GM21360 (cell line): ENCODE measurements at regions not wholly inside any gene's neighbourhood (a gene's known extent, or its start where the extent isn't known, plus 50 kb on each side); places are given as distances from the start of the nearest gene placed in this dataset.

ENCODE experiments used
- ATAC-seq: cut with Tn5 transposase; IDR thresholded peaks from one replicate; pipeline ENCODE4 v1.9.1; 2021; ENCODE audit warnings: mild to moderate bottlenecking, moderate library complexity; ENCODE audit not compliant: unreplicated experiment

DNA sequence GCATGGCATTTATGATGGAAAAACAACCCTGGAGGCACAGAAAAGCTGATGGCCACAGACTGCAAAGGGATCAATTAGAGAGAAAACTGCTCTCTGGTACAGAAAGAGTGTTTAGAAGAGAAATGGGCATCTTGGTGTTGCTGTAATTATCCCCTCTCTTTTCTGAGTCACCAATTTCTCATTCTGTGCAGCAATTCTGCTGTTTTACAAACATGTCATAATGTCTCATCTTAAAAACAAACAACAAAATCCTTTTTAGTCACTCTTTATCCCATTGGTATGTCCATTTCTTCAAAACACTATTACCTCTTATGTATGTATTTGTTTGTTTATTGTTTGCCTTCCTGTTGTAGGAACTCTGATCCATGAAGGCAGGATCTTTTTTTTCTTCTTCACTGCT lies 73.9 kb upstream of the HK2 start:
- no peak for ATAC-seq

DNA sequence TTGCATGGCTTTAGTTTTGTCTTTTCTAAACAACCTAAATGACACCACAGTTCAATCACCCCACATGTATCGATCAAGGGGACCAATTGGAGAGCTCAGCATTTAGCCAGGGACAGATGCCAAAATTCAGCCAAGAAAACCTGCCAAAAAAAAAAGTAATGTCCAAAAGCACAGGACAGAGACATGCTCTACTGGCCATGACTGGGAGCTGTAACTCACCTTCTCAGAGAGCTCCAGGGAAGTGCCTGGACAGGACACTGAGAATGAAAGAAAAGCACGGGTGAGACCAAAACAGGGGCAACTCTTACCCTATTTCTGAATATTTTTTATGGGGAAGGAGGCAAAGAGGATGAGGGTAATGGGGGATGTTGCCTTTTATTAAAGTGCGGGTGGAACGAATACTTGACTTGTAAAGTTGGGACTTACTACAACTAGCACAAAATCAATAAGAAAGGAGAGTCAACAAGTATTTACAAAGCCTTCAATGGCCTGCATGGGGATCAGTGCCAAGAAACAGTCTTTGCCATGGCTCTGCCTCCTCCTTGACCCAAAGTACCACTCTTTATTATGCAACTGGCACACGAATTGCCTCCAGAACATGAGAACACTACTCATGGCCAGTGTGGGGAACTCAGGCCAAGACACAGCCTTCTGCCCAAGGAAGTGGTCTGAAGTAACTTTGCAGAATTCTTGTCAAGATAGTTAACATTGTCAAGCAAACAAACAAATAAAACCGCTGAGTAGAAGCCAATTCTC lies 72.9 kb upstream of the HK2 start:
- no peak for ATAC-seq

DNA sequence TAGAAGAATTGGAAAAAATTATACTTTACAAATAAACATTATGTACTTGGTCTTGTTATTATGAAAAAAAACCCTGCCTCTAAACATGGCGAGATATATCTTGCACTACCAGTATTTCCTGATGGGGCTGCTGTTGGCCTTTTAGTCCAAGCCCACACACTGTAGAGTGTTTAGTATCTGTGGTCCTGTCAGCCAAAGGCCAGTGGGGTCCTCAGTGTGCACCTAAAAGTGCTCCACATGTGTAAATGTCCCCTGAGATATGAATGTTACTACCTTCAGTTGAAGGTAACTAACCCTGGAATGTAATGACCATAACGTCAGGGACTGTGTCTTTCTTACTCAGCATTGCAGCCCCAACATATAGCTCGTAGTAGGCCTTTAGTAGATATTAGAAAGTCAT lies 71.1 kb upstream of the HK2 start:
- no peak for ATAC-seq

DNA sequence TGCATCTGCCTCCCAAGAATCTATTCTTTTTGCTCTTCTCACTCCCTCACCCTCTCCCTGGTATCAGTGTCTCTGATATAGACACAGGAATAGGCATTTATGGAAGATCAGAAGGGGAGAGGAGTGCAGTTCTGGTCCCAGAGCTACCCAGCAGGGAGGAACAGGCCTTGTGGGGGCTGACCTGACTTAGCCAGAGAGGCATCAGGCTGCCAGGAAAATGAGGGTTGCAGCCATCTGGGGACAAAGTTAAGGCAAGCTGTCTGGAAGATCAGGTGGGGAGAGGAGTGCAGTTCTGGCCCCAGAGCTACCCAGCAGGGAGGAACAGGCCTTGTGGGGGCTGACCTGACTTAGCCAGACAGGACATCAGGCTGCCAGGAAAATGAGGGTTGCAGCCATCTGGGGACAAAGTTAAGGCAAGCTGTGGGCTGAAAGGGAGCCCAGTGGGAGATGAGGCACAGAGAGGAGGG lies 69.9 kb upstream of the HK2 start:
- no peak for ATAC-seq

DNA sequence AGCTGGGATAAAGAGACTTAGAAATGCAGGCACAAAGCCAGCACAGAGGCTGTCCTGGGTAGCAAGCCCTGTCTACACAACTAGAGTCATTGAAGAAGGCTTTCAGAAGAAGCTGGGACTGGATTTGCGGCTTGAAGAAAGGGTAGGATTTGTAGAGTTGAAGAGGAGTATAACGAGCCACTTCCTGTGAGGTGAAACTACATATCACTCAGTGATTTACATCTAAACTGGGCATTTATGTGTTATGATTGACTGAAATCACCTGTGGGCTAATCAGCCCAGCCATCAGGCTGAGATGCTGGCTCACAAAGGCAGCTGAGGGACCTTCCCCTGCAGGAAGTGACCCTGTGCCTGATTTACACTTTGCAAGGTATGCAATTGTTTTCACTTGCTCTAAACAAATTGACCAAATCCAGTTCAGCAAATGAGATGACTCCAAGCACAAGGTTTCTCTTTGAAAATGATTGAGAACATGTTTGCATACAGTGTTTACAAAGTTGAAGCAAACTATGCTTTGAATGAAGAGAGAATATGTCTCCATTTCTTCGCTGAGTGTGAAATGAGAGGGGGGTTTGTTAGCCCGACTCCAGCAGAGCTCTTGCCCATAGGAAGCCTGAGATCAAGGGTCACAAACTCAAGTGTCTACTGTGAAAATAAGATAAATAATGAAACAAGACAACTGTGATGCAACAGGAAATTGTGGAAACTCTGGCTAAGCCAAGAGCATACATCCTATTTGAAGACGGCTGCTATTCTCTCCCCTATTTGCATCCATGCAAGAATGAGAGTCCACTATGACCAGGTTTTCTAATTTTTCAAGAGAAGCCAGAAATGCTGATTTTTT lies 69.3 kb upstream of the HK2 start:
- no peak for ATAC-seq

DNA sequence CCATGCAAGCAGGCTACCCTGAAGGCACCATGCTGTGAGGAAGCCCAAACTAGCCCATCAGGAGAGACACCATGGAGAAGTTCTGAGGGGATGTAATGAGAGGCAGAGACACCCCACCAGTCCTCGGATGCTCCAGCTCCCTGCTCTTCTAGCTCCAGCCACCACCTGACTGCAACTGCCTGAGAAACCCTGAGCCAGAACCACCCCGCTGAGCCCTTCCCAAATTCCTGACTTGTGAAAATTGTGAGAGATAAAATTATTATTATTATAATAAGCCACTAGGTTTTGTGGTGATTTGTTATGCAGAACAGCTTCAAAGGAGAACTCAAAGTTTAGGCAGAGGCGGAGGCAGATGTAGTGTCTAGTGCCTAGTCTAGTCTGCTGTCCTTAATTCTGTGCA lies 67.1 kb upstream of the HK2 start:
- ATAC-seq, result no peak

DNA sequence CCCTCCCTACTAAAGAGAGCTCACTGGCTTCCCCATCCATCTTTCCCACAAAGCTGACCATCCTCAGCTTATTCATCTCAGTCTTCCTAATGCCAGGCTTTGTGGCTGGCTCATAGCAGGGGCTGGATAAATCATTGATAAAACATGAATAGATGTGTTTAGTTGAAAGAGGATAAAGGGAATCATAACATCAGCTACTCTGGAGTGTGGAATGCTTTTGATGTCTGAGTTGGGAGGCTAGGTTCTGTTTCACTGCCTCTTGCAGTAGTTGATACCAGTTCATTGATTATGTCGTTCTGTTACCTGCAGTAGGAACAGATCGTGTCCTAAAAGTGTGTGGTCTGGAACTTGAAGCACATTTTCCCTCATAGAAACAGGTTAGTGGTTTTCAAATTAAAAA lies 66.3 kb upstream of the HK2 start:
- ATAC-seq, result no peak

DNA sequence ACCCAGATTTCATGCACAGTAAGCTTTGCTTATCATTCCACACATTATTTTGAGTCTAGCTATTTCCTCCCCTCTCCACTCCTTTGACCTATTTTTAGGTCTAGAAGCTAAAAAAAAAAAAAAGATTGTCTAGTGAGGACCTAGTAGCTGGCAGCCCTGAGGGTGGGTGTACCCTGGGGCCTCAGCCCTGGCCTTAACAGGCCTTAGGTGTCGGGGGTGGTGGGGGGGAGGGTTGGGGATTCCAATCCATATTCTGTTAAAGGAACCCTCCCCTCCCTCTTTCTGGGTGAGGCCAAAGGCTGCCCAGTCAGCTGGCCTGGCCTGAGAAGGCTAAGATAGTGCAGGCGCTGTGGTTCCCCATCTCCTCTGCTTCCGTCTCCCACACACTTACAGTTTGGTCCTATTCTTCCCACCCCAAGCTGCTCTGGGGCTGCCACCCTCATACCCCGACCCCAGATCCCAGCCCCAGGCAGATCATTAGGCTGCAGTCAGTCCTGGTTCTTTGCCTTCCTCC lies 65.5 kb upstream of the HK2 start:
- no peak for ATAC-seq

DNA sequence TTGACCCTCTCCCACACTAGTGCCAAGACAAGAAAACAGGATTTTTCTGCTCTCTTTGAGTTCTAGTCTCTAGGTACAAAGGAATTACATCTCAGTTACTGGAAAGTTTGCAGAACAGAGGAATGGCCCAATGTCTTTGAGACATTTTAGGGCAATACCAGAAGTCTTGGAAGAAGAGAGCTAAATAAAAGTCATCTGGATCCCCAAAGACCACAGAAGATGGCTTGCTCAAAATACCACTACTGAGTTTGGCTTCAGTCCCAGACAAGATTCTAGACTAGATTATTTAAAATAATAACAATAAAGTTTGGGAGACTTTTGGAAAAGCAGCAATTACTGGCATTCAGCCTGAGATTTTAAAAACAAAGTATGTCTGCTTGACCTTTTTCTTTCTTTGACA lies 61.9 kb upstream of the HK2 start:
- no peak for ATAC-seq

DNA sequence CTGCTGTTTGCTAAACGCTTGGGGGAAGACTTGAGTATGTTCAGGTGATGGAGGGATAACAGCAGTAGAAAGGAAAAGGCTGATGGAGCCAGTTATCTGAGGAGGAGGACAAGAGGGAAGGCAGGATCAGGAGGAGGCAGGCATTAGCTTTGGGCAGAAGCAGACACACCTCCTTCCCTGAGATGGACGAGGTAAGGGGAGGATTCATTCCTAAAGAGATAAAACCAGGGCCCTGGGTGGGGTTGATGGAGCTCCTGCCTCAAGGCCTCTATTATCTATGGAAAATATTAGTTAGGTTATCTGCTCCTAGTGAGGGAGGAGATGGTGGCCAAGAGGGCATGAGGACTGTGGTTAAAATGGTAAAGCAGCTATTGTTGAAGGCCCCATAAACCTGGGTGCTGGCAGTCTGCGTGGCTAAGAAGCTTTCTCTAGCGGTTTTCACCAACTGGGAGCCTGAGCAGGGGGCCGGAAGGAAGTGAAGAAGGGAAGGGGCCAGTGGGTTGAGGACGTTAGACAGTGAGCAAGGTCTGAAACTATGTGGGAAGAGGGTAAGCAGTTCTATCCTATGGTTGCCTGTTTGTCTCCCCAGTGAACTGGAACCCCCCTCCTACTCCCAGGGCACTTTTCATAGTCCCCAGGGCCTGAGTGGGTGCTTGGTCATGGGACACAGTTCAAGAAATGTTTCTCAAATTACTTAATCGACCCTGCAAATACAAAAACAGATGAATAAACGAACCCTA lies 56.6 kb upstream of the HK2 start:
- ATAC-seq, result peak; percentile 84

DNA sequence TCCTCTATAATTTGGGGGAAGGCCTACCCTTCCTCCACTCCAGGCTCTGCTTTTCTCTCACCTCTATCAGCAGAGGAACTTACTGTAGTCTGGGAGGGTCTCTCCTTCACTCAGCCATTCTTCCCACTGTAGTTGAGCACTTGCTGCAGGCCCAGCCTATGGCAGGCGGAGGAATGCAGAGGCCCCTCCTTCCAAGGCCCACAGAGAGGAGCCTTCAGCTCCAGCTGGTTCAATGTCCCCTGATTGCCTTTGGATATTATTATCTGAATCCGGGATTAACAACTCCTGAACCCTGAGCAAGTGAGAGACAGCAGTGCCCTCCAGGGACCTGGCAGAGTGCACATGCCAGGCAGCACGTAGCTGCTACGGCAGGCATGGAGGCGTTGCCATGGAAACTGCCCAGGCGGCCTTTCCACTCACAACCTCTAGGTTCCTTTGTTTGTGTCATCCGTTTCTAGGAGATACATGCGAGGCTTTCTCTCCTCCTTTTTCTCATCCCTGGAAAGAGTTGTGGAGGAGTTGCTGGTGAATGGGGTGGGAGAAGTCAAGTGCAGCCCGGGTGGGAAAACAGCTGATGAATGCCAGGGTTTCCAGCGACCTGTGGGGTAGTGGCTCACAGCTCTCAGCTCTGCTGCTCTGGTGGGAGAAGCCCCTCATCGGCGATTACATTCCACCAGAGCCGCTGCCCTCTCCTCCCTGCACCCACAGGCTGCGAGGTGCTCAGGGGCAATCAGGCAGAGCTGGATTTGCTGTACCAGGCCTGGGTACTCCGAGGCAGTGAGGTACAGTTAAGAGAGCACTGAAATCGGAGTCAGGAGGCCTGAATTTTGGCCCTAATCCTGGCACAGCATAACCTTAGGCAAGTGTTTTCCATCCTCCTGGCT lies 55.3 kb upstream of the HK2 start:
- ATAC-seq, result no peak

DNA sequence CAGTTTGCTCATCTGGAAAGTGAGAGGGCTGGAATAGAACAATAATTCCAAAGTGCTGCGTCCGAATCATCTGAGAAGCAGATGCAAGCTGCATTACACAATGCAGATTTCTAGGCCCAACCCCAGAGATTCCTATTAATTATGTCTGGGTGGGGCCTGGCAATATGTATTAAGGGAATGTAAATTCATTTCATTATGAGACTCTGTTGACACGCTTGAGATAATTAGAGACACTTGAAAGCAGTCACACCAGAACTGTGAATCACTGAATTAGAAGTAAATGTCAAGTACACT lies 54.7 kb upstream of the HK2 start:
- no peak for ATAC-seq

DNA sequence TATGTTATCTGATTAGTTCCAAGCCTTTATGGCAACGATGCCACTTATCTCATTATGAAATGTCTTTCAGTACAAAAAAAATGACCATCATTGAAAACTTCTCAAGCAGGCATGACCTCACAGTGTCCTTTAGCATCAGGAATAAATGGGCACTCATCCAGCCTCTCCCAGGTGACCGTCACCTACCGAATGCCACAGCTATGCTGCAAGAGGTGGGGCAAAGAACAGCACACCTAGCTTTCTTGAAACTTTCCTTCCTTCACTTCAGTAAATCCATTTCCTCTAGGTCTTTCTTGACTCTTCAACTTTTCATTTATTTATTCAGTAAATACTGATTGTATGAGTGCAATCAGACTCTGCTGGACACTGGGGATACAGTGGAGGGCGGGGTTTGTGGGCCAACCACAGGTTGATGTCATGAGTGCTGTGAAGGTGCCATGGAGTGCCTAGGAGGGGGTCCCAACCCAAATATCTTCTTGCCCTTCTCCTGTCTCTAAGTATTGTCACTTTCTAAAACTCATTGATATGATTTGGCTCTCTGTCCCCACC lies 54.3 kb upstream of the HK2 start:
- no peak for ATAC-seq
